DOHH2 (cell line): ENCODE measurements at regions not wholly inside any gene's neighbourhood (a gene's known extent, or its start where the extent isn't known, plus 50 kb on each side); places are given as distances from the start of the nearest gene placed in this dataset.

Source experiments
- H3F3A ChIP-seq: fragments of 200-600 bp; sonication (generic), shearing (Covaris generic); 2 replicates; pipeline ENCODE4 v1.6.0; 2016; ENCODE audit warnings: antibody characterized with exemption, mild to moderate bottlenecking; ENCODE audit not compliant: control insufficient read depth, insufficient read depth
- H3K27ac ChIP-seq: fragments of 200-600 bp; sonication (generic); 2 replicates; pipeline ENCODE4 v1.5.1; 2014; ENCODE audit warnings: low read depth, mild to moderate bottlenecking, low read length, moderate library complexity
- H3K27me3 ChIP-seq: fragments of 200-600 bp; sonication (generic); 2 replicates; pipeline ENCODE4 v1.6.1; 2014; ENCODE audit warnings: mild to moderate bottlenecking, low read length, mixed read lengths; ENCODE audit not compliant: control insufficient read depth
- H3K36me3 ChIP-seq: fragments of 200-600 bp; sonication (generic); 2 replicates; pipeline ENCODE4 v1.6.1; 2014; ENCODE audit warnings: mild to moderate bottlenecking, low read length, moderate library complexity, mixed read lengths; ENCODE audit not compliant: control insufficient read depth
- H3K4me1 ChIP-seq: fragments of 200-600 bp; sonication (generic); 2 replicates; pipeline ENCODE4 v1.6.1; 2014; ENCODE audit warnings: mild to moderate bottlenecking, low read length, mixed read lengths; ENCODE audit not compliant: control insufficient read depth
- H3K4me2 ChIP-seq: fragments of 200-600 bp; sonication (generic); 2 replicates; pipeline ENCODE4 v1.6.0; 2014; ENCODE audit warnings: mild to moderate bottlenecking, low read length, moderate library complexity
- H3K4me3 ChIP-seq: fragments of 200-600 bp; sonication (generic); 2 replicates; pipeline ENCODE4 v1.5.1; 2014; ENCODE audit warnings: mild to moderate bottlenecking, low read length, mixed read lengths
- H3K79me2 ChIP-seq: fragments of 200-600 bp; sonication (generic); 2 replicates; pipeline ENCODE4 v1.6.1; 2014; ENCODE audit warnings: mild to moderate bottlenecking, low read length, mixed read lengths; ENCODE audit not compliant: control insufficient read depth
- H3K9me2 ChIP-seq: fragments of 200-600 bp; sonication (generic); replicated peaks from 2 replicates; pipeline ENCODE4 v1.6.1; 2014; ENCODE audit warnings: mild to moderate bottlenecking, low read length, mixed read lengths; ENCODE audit not compliant: control insufficient read depth
- H3K9me3 ChIP-seq: fragments of 200-600 bp; sonication (generic); 2 replicates; pipeline ENCODE4 v1.6.1; 2014; ENCODE audit warnings: antibody characterized with exemption, low read length, mixed read lengths; ENCODE audit not compliant: control insufficient read depth, insufficient read depth
- H4K20me1 ChIP-seq: fragments of 200-600 bp; sonication (generic); 2 replicates; pipeline ENCODE4 v1.6.0; 2014; ENCODE audit warnings: low read depth, mild to moderate bottlenecking, antibody characterized with exemption, low read length, moderate library complexity; ENCODE audit not compliant: control insufficient read depth, insufficient read depth
- CTCF ChIP-seq: fragments of 200-600 bp; sonication (generic); IDR thresholded peaks from one replicate; pipeline ENCODE4 v1.5.1; 2014; ENCODE audit warnings: antibody characterized with exemption, mild to moderate bottlenecking, low read depth, low read length; ENCODE audit not compliant: poor library complexity, severe bottlenecking
- EZH2phosphoT487 ChIP-seq: fragments of 200-600 bp; sonication (generic); IDR thresholded peaks from 2 replicates; pipeline ENCODE4 v1.6.1; 2017; ENCODE audit warnings: borderline replicate concordance, mild to moderate bottlenecking, antibody characterized with exemption, low read length, moderate library complexity, mixed read lengths

- Histone ChIP-seq H3K27ac (no peak overlapping the region), H4K20me1 (no peaks in the 10 kb centered on the region), H3K79me2 (no peaks in the 10 kb centered on the region), H3K9me3 (no peaks in the 10 kb centered on the region), H3K4me1 (no peaks in the 10 kb centered on the region), H3K4me3 (no peak overlapping the region), H3F3A (no peaks in the 10 kb centered on the region), H3K36me3 (no peaks in the 10 kb centered on the region), H3K9me2 (no peaks in the 10 kb centered on the region), H3K4me2 (no peak overlapping the region), H3K27me3 (no peaks in the 10 kb centered on the region)
- TF ChIP-seq CTCF = no peak
- no peak for TF ChIP-seq EZH2phosphoT487
Measured at GRCh38 chr1:198447468-198447867, 93.0 kb downstream of the ATP6V1G3 start.

- Histone ChIP-seq H3K4me2 (no peak overlapping the region), H3K9me3 (no peaks in the 10 kb centered on the region), H3K4me1 (no peaks in the 10 kb centered on the region), H3K36me3 (no peaks in the 10 kb centered on the region), H3K4me3 (no peak overlapping the region), H3K9me2 (no peaks in the 10 kb centered on the region), H3K27ac (no peak overlapping the region), H3F3A (no peaks in the 10 kb centered on the region), H3K79me2 (no peaks in the 10 kb centered on the region), H3K27me3 (no peaks in the 10 kb centered on the region), H4K20me1 (no peaks in the 10 kb centered on the region)
- TF ChIP-seq CTCF (no peak), EZH2phosphoT487 (no peak)
Measured at GRCh38 chr1:198445872-198446271, 94.6 kb downstream of the ATP6V1G3 start.

GRCh38 chr1:198444792-198445191 is 95.7 kb downstream of the ATP6V1G3 start:
- H3K4me1 ChIP-seq = no peaks in the 10 kb centered on the region
- TF ChIP-seq CTCF (no peak), EZH2phosphoT487 (no peak)
- H3K27me3 ChIP-seq = no peaks in the 10 kb centered on the region
- no peaks in the 10 kb centered on the region for H3K36me3 ChIP-seq
- no peak overlapping the region for H3K27ac ChIP-seq
- no peaks in the 10 kb centered on the region for H3K9me2 ChIP-seq
- H3K9me3 ChIP-seq = no peaks in the 10 kb centered on the region
- no peaks in the 10 kb centered on the region for H4K20me1 ChIP-seq
- H3K79me2 ChIP-seq = no peaks in the 10 kb centered on the region
- no peaks in the 10 kb centered on the region for H3F3A ChIP-seq
- H3K4me2 ChIP-seq = no peak overlapping the region
- no peak overlapping the region for H3K4me3 ChIP-seq
